Renal pelvis (tissue), 1 donor: ENCODE measurements at regions not wholly inside any gene's neighbourhood (a gene's known extent, or its start where the extent isn't known, plus 50 kb on each side); places are given as distances from the start of the nearest gene placed in this dataset.
A peak's percentile ranks its signal among the peaks of the same experiment; 100 is the strongest.

Experiments used
- DNase-seq: peaks from one replicate; pipeline ENCODE4 v3.0.0-alpha.2; 2013

- DNase-seq = no peak
Measured at GRCh38 chr16:85376292-85377095, 236.6 kb upstream of the GSE1 start.

- DNase-seq = no peak
Measured at GRCh38 chr16:85377388-85378144, 235.6 kb upstream of the GSE1 start.

GRCh38 chr16:85378145-85379040, 234.7 kb upstream of the GSE1 start:
- no peak for DNase-seq

- no peak for DNase-seq
Measured at GRCh38 chr16:85379041-85380001, 233.8 kb upstream of the GSE1 start.

- DNase-seq = no peak
Measured at GRCh38 chr16:85380002-85380395, 233.1 kb upstream of the GSE1 start.

GRCh38 chr16:85380905-85381737, 232.0 kb upstream of the GSE1 start:
- DNase-seq = no peak

GRCh38 chr16:85381738-85382592, 231.2 kb upstream of the GSE1 start:
- DNase-seq = peak; percentile 47

- no peak for DNase-seq
Measured at GRCh38 chr16:85382717-85383118, 230.4 kb upstream of the GSE1 start.

GRCh38 chr16:85383836-85384832, 229.0 kb upstream of the GSE1 start:
- no peak for DNase-seq

- DNase-seq = no peak
Measured at GRCh38 chr16:85384833-85385462, 228.2 kb upstream of the GSE1 start.

GRCh38 chr16:85385463-85386331, 227.4 kb upstream of the GSE1 start:
- DNase-seq = no peak

- DNase-seq = no peak
Measured at GRCh38 chr16:85386467-85387170, 226.5 kb upstream of the GSE1 start.

- no peak for DNase-seq
Measured at GRCh38 chr16:85387171-85387507, 226.0 kb upstream of the GSE1 start.

GRCh38 chr16:85387731-85388295, 225.3 kb upstream of the GSE1 start:
- DNase-seq = no peak
